HG03558 (cell line): ENCODE measurements at regions not wholly inside any gene's neighbourhood (a gene's known extent, or its start where the extent isn't known, plus 50 kb on each side); places are given as distances from the start of the nearest gene placed in this dataset.

Source experiments
- ATAC-seq: cut with Tn5 transposase; IDR thresholded peaks from one replicate; pipeline ENCODE4 v1.9.1; 2021; ENCODE audit warnings: moderate number of reproducible peaks; ENCODE audit not compliant: unreplicated experiment; ENCODE audit errors: extremely low read depth

GRCh38 chr18:55779691-55780585, 191.9 kb upstream of the TCF4 start:
- ATAC-seq = no peak

GRCh38 chr18:55778788-55779690, 191.0 kb upstream of the TCF4 start:
- no peak for ATAC-seq

GRCh38 chr18:55777666-55778304, 189.8 kb upstream of the TCF4 start:
- ATAC-seq = no peak

GRCh38 chr18:55775972-55776371, 188.0 kb upstream of the TCF4 start:
- no peak for ATAC-seq

- no peak for ATAC-seq
These were observed 186.5 kb upstream of the TCF4 start for GRCh38 chr18:55774505-55774904.

GRCh38 chr18:55768255-55768654, 180.3 kb upstream of the TCF4 start:
- ATAC-seq = no peak

- ATAC-seq = no peak
These were observed 176.4 kb upstream of the TCF4 start for GRCh38 chr18:55764386-55764785.

- ATAC-seq = no peak
These were observed 175.8 kb upstream of the TCF4 start for GRCh38 chr18:55763805-55764204.

- no peak for ATAC-seq
These were observed 175.3 kb upstream of the TCF4 start for GRCh38 chr18:55763298-55763697.

GRCh38 chr18:55762424-55762823, 174.4 kb upstream of the TCF4 start:
- no peak for ATAC-seq

- no peak for ATAC-seq
These were observed 165.8 kb upstream of the TCF4 start for GRCh38 chr18:55753643-55754263.

GRCh38 chr18:55751476-55751875, 163.5 kb upstream of the TCF4 start:
- ATAC-seq = no peak

GRCh38 chr18:55748227-55748738, 160.3 kb upstream of the TCF4 start:
- no peak for ATAC-seq

- ATAC-seq = no peak
These were observed 156.2 kb upstream of the TCF4 start for GRCh38 chr18:55744206-55744605.

GRCh38 chr18:55743736-55744135, 155.7 kb upstream of the TCF4 start:
- ATAC-seq = no peak

- ATAC-seq = no peak
These were observed 155.1 kb upstream of the TCF4 start for GRCh38 chr18:55743133-55743532.

- no peak for ATAC-seq
These were observed 151.5 kb upstream of the TCF4 start for GRCh38 chr18:55739488-55739887.

- no peak for ATAC-seq
These were observed 150.6 kb upstream of the TCF4 start for GRCh38 chr18:55738483-55739114.

- no peak for ATAC-seq
These were observed 149.9 kb upstream of the TCF4 start for GRCh38 chr18:55737781-55738468.
